GM18907 (cell line): ENCODE measurements at regions not wholly inside any gene's neighbourhood (a gene's known extent, or its start where the extent isn't known, plus 50 kb on each side); places are given as distances from the start of the nearest gene placed in this dataset.
"Not testable (repeated sequence)": the region's sequence is repeated elsewhere in the genome, so short reads cannot be mapped to it uniquely, and the experiment has no call there.

Source experiments
- ATAC-seq: cut with Tn5 transposase; IDR thresholded peaks from one replicate; pipeline ENCODE4 v1.9.1; 2021; ENCODE audit warnings: mild to moderate bottlenecking, moderate library complexity; ENCODE audit not compliant: unreplicated experiment

DNA sequence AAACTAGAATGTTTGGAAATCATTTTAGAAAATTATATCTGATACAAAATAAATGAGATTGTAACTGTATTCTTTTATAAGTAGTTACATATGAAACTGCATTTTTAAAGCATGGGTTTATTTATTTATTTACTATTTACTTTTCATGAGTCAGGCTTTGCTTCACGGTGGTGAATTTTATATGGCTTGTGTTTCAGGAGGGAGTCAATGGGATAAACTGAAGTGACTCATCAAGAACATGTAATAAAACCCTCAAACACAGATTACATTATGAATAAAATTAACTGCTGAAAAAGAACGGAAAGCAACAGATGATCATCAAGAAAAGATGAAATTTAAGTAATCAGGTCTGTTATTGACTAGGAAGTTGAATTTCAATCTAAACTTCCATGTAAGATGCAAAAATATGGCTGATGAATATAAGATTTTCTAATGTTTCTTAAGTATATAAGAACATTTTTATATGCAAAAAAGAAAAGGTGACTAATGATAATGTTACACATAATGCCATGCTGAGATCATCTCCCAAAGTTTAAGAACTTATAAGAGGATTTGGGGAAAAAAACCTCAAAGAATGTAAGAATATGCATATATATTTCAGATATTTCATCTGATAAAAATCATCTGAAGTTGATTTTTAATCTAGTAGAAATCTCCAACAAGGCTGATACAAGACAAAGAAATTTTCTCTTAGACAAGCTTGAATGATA, 383.6 kb downstream of the SLITRK1 start:
- ATAC-seq: no peak

DNA sequence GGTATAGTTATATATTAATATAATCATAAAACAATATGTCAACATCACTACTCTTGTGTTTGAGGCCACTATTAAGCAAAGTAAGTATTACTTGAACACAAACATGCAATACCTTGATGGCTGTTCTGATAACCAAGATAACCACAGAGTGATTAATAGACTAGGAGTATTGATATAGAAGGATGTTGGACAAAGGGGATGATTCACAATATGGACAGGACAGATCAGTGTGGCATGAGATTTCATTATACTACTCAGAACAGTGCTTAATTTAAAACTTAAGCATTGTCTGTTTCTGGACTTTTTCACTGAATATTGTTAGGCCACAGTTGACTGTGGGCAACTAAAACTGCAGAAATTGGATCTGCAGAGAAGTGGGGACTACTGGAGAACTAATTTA, 384.2 kb downstream of the SLITRK1 start:
- no peak for ATAC-seq

DNA sequence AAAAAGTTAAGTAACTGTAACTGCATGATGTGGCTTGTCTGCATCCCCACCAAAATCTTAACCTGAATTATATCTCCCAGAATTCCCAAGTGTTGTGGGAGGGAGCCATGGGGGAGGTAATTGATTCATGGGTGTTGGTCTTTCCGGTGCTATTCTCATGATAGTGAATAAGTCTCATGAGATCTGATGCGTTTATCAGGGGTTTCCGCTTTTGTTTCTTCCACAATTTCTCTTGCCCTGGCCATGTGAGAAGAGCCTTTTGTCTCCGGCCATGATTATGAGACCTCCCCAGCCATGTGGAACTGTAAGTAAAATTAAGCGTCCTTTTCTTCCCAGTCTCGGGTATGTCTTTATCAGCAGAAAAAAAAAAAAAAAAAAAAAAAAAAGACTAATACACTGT, 385.8 kb downstream of the SLITRK1 start:
- ATAC-seq: no peak

DNA sequence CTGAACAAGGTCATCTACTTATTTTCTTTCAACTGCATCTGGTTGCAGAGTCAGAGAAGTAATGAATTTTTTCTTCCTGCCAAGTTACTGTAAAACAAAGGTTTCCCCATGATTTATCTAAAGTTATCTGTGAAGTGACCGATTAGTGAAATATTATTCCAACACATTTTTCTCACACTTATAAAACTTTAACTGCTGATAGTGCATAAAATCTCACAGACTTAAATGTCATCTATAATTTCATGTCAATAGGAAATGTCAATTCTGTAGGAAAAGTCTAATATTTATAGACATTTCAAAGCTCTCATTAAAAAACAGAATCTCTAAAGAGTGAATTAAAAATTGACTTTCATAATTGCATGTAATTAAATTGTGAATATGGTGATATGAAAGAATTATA, 397.2 kb downstream of the SLITRK1 start:
- ATAC-seq: no peak

DNA sequence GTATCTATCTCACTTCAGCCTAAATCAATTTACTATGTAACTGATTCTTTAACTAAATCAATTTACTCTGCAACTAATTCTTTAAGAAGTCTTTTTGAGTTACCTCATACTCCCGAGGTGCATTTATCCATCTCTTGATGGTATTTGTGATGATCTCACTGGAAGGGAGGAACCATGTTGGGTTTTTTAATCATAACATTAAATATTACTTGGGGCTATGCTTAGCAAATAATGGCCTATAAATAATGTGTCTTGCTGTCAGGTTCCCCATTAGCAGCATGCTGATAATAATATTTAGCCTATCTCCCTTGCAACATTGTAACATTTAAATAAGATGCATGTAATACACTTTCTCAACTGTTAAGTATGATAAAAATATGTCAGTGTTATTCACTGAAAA, 411.3 kb downstream of the SLITRK1 start:
- ATAC-seq: no peak

DNA sequence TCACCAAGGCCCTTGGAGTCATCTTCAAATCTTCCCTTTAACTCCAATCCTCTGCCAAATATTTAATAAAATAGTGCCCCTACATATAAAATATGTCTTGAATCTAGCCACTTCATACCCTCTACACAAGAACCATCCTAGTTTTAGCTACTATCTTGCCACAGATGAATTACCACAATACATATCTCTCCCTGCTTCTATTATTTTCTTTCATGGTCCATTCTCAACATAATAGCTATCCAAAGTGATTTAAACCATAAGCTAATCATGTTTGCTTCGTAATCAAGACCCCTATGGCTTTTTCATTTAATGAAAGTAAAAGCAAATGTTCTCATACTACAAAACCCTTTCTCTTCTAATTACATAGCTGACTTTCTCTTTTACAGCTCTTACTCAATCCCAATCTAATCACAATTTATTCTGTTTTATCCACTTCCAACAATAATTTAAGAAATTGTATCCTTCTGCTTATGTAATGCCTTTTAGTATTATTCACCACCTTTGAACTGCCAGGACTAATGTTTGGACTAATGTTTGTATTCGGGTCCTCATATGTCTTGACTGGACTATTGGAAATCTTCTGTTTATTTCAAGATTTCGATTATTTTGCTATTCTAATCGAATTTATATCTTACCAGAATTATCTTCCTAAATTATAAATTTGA, 412.0 kb downstream of the SLITRK1 start:
- ATAC-seq: no peak

DNA sequence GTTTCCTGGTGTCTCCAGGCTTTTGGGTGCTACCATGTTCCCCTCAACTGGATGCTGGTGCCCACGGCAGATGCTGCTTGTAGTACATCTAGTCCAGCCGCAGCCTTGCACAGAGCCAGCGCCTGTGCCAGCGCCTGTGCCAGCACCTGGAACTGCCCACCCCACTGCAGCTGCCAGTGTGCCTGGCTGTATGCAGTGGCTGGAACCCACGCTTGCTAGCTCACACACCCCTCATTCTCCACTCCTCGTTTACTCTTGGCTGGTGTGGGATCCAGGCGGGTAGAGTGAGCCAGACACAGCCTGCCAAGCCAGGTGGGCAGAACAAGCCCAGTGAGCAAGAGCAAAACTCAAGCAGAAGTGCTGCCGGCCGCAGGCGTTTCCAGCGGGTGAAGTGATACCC, 428.6 kb downstream of the SLITRK1 start:
- no peak for ATAC-seq

DNA sequence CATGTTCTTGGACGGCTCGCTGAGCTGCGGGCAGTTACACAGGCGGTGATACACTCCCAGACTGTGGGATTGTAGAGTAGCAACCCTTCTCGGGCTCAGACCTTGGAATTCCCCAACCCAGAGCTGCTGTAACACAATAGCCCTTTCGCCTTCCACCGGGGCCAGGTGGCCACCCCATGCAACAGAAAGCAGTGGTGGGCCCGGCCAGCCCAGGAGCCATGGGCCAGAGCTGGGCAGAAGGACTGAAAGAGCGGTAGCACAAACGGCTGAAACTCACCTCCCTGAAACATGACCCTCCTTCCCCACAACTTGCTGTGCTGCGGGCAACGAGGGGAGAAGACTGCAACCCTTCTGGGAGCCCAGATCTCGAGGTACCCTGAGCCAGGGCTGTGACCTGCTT, 429.0 kb downstream of the SLITRK1 start:
- no peak for ATAC-seq

DNA sequence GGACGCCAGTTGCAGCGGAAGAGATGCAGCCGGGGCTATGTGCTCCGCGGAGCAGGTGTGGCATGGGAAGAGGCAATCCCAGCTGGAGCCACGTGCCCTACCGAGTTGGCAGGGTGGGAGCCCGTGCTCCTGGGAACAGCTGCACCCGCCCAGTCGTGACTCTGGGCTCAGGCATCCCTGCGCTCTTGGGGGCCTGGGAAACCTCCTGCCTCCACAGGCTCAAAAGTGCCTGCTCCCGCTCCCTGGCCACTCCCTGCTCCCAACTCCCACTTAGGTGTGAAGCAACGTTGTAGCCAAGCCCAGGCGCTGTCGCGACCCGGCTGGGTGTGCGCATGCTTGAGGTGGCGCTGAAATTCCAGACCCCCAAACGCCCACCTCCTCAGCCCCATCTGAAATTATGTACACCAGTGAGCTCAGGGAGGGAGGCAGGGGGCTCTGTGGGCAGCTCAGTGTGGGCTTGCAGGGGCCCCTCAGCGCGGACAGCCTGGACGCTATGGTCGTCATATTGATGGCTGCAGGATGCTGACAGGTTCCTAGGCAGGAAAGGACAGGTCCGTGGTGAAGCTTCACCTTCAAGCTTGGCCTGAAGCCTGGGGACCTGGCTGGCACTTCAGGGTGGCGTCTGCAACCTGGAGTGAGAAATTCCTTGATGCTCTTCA, 429.9 kb downstream of the SLITRK1 start:
- no peak for ATAC-seq

DNA sequence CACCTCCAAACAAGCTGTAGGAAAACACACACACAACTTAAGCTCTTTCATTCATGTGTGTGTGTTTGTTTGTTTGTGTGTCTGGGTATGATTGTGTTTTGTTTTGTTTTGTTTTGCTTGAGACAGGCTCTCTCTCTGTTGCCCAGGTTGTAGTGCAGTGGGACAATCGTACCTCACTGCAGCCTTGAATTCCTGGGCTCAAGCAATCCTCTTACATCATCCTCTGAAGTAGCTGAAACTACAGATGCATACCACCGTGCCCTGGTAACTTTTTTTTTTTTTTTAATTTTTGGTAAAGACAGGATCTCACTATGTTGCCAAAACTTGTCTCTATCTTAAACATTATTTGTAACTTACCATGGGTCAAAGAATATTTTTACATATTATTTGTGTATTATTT, 431.7 kb downstream of the SLITRK1 start:
- ATAC-seq: no peak

DNA sequence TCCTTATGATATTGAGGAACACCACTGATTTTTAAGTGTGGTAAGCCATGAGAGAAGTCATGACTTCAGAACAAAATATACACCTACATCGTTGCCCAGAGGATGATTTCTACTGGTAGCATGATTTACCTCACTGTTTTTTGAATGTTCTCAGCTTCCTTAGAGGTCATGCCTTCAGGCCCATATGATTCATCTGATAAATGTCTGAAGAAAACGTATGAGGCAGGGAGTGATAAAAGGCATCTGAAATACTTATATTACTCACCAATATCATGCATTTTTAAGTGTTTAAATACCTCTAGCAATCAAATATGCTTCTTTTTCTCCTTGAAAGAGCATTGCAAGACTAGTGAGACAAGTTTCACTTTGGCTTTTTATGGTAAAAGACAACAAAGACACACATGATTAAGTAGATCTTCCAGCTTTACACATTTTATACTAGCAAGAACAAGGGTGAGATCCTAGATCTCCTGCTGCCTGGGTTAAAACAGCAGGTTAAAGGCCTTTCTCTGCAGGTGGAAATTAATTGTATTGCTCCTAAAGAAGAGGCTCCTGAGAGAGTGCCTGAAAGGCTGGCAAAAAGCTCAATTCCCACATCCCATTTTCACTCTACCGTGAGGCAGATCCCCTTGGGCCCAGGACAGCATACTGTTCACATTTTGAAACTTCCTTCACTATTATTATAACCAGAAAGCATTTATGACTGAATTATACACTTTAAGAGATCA, 432.4 kb downstream of the SLITRK1 start:
- ATAC-seq: no peak

DNA sequence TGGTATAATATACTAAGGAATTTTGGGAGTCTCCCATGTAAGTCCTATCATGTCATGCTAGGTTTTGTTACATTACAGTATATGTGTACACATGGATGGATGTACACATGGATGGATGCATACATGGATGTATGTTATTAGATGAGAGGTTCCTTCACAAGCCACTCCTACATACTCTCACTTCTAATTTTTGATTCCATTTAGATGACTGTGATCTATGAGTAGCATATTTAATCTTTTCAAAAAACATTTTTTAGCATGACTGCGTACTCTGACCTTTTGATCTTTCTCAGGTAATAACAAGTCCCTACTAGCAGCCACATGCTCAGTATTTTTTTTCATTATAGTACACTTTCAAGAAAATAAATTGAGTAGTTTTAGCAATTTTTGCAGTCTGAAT, 441.8 kb downstream of the SLITRK1 start:
- ATAC-seq: no peak

DNA sequence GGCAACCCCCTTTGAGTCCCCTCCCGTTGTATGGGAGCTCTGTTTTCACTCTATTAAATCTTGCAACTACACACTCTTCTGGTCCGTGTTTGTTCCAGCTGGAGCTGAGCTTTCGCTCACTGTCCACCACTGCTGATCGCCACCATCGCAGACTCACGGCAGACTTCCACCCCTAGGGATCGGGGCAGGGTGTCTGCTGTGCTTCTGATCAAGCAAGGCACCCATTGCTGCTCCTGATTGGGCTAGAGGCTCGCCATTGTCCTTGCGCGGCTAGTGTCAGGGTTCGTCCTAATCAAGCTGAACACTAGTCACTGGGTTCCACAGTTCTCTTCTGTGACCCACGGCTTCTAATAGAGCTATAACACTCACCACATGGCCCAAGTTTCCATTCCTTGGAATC, 442.8 kb downstream of the SLITRK1 start:
- not testable (repeated sequence) for ATAC-seq

DNA sequence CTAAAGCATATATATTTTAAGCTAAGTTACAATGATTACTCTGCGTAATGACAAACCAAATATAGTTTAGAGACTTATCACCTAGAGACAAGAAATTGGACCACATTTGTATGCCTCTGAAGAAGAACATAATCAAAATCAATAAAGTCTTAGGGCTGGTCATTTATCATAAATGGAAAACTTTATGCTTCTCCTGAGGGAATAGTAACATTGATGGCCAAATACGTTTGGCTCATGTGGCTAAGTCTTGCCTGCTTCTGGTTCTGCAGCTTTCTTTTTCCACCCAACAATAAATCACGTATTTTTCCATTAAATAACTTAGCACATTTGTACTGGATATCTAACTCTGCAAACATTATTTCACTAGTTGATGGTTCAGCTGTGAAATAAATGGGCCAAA, 458.4 kb downstream of the SLITRK1 start:
- no peak for ATAC-seq

DNA sequence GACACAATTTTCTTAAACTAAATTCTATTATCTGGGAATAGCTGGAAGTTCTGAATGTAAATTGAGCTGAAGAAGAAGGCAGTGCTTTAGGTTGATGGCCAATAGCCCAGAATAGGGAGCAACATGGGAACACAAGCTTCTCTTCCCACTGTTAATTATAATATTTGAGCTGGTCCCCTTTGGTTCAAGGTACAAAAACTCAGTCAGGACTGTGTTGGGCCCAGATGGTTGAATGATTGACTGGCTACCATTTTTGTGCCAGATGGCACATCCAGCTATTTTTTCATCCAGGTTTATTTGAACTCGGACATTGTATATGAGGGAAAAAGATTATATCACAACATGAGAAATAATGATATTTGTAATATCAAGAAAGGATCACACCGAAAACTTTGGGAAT, 458.9 kb downstream of the SLITRK1 start:
- no peak for ATAC-seq

DNA sequence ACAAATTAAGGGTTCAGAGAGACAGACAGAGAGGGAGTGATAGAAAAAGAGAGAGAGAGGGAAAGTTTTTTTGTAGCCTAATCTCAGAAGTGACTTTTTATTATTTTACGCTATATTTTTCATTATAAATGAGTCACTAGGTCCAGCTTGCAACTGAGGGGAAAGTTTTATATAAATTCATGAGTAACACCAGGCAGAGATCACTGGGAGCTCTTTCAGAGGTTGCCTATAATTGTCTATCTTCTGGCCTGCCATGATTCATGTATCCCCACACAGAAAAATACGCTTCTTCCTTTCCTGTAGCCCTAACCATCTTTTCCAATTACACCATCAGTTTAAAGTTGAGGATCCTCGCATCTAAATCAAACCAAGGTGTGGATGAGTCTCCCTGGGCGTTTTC, 467.9 kb downstream of the SLITRK1 start:
- no peak for ATAC-seq

DNA sequence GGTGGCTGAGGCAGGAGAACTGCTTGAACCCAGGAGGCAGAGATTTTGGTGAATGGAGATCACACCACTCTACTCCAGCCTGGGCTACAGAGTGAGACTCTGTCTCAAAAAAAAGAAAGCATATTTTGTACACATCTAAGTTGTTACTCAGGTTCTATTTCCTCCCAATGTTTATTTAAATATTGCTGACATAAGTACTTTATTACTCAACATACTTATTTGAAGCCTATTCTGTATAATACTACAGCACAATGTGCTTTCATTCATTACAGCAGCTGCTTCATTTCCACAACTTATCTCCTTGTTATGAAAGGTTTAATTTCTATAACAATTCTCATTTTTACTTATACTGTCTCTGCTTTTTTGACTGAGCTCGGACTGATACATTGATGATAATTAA, 495.7 kb downstream of the SLITRK1 start:
- no peak for ATAC-seq

DNA sequence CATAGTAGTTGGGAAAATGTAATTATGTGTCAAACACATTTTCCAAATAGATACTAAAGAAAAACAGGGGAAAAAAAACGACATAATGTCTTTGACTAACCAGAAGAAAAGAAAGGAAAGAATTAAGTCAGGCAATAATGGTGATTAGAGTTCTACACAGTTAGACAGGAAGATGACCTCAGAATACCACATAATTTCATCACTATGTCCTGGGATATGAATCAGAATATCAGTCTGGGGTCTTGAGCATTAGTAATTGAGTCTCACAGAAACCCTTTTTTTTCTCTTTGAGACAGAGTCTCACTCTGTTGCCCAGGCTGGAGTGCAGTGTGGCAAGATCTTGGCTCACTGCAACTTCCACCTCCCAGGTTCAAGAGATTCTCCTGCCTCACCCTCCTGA, 503.4 kb downstream of the SLITRK1 start:
- ATAC-seq: no peak

DNA sequence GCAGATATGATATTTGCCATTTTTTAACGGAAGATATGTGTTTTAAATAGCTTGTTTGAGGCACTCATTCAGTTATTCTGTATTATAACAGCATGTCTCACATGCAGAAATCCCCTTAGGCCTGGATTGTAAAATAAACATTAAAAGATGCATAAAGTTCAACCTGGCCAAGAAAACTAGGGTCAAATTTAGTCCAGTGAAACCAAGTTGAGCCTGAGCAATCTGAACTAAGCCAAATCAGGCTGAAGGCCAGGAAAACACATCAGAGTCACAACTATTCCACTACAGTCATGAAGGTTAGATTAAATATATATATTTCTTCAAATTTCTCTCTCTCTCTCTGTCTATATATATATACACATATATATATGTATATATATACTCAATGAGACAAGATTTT, 504.8 kb downstream of the SLITRK1 start:
- no peak for ATAC-seq

DNA sequence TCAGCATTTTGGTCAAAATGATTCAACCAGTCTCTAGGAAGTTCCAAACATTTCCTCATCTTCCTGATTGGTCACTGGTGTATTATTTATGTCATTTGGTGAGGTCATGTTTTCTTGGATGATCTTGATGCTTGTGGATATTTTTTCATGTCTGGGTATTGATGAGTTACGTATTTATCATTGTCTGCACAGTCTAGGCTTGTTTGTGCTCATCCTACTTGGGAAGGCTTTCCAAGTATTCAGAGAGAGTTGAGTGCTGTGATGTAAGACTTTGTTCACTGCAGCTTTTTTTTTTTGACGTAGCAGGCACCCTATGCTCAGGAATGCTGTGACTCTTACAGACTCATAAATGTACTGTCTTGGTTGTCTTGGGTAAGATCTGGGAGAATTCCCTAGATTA, 509.5 kb downstream of the SLITRK1 start:
- ATAC-seq: no peak

DNA sequence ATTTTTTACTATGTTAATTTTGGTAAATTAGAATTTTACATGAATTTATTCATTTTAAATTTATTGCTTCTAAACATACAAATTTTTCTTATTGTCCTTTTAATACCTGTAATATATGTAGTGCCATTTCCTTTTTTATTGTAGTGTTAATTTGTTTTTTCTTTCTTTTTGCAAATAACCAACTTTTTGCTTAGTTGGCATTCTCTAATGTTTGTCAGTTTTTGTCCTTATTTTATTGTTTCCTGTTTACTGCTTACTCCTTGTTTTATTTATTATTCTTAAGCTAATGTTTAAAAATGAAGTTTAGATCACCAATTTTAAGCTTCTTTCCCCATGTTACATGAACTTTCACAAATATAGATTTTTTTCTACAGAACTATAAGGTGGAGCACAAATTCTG, 516.6 kb downstream of the SLITRK1 start:
- no peak for ATAC-seq

DNA sequence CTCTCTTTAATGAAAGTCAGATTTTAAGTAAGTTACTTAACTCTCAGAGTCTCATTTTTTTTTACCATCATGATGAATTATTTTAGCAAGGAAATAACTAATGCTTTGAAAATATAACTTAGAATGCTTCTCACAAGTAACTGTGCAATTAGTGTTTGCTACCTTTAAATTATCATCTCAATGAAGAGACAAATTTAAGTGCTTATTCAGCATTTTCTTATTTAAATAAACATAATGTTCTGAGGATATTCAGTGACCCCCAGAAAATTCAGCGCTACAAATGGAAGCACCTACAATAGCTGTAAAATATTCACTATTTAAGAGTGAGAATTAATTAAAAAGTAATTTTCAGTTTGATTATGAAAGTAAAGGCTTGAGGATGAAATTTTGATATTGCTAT, 527.2 kb downstream of the SLITRK1 start:
- ATAC-seq: no peak
